Left forelimb (tissue), 1 donor: ENCODE measurements at regions not wholly inside any gene's neighbourhood (a gene's known extent, or its start where the extent isn't known, plus 50 kb on each side); places are given as distances from the start of the nearest gene placed in this dataset.
A peak's percentile ranks its signal among the peaks of the same experiment; 100 is the strongest.
"Not testable (repeated sequence)": the region's sequence is repeated elsewhere in the genome, so short reads cannot be mapped to it uniquely, and the experiment has no call there.

Source experiments
- DNase-seq: peaks from one replicate; pipeline ENCODE4 v3.0.0-alpha.2; 2018; ENCODE audit warnings: low spot score

GRCh38 chr10:9111976-9112375 is 1057.5 kb downstream of the GATA3 start:
- DNase-seq, result no peak

- no peak for DNase-seq
Measured at GRCh38 chr10:9126728-9127127, 1072.2 kb downstream of the GATA3 start.

GRCh38 chr10:9137368-9137767 is 1082.9 kb downstream of the GATA3 start:
- no peak for DNase-seq

GRCh38 chr10:9138829-9139228 is 1084.3 kb downstream of the GATA3 start:
- not testable (repeated sequence) for DNase-seq

- no peak for DNase-seq
Measured at GRCh38 chr10:9140373-9140772, 1085.9 kb downstream of the GATA3 start.

DNA sequence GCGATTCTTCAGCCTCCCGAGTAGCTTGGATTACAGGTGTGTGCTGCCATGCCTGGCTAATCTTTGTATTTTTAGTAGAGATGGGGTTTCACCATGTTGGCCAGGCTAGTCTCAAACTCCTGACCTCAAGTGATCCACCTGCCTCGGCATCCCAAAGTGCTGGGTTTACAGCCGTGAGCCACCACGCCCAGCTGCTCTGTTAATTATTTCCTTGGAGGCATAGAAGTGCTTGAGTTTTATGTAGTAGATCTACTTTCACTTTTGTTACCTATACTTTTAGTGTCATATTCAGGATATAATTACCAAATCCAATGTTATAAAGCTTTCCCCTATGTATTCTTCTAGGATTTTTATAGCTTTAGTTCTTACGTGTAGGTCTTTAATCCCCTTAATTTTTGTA is 1093.0 kb downstream of the GATA3 start:
- no peak for DNase-seq

DNA sequence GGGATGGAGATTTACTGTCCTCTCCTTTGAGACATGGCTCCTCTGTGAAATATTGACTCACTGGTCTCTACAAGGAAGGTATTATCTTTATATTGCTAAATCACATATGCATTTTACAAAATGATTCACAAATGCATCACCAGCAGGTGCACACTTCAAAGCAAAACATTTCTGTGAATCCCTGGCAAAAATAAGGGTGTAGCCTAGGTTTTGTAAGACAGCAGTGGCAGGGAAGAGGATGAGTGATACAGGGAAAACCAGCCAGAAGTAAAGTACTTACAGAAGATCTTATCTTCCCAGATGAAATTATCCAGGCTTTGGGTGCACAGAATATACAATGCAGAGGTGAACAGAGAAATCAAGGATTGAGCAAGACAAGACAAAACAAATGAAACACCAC is 1094.6 kb downstream of the GATA3 start:
- no peak for DNase-seq

GRCh38 chr10:9153057-9153456 is 1098.6 kb downstream of the GATA3 start:
- not testable (repeated sequence) for DNase-seq

- no peak for DNase-seq
Measured at GRCh38 chr10:9157656-9158055, 1103.2 kb downstream of the GATA3 start.

GRCh38 chr10:9158675-9159074 is 1104.2 kb downstream of the GATA3 start:
- DNase-seq, result no peak

DNA sequence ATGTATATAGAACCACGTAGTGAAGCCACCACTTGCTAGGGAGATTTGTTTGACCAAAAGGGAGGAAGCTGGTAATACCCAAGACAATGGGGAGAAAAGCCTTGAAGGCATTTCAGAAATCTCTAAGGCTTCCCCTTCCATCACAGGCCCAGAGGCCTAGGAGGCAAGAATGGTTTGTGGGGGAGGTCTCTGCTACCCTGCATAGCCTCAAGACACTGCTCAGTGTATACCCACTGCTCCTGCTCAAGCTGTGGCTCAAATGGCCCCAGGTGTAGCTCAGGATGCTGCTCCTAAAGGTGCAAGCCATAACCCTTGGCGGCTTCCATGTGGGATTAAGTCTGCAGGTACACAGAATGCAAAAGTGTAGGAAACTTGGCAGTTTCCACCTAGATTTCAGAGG is 1105.8 kb downstream of the GATA3 start:
- no peak for DNase-seq

- no peak for DNase-seq
Measured at GRCh38 chr10:9163699-9164098, 1109.2 kb downstream of the GATA3 start.

GRCh38 chr10:9166770-9167169 is 1112.3 kb downstream of the GATA3 start:
- no peak for DNase-seq

DNA sequence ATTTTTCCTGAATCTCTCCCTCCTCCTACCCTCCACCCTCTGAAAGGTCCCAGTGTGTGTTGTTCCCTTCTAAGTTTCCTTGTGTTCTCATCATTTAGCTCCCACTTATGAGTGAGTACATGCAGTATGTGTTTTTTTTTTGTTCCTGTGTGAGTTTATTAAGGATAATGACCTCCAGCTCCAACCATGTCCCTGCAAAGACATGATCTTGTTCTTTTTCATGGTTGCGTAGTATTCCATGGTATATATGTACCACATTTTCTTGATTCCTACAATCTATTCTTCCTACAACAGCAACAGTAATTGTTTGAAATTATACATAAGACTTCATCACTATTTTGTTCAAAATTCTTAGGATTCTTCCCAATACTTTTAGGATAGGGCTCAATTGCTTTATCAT is 1117.8 kb downstream of the GATA3 start:
- DNase-seq, result no peak

- no peak for DNase-seq
Measured at GRCh38 chr10:9175200-9175599, 1120.7 kb downstream of the GATA3 start.

- not testable (repeated sequence) for DNase-seq
Measured at GRCh38 chr10:9183197-9183880, 1128.9 kb downstream of the GATA3 start.

DNA sequence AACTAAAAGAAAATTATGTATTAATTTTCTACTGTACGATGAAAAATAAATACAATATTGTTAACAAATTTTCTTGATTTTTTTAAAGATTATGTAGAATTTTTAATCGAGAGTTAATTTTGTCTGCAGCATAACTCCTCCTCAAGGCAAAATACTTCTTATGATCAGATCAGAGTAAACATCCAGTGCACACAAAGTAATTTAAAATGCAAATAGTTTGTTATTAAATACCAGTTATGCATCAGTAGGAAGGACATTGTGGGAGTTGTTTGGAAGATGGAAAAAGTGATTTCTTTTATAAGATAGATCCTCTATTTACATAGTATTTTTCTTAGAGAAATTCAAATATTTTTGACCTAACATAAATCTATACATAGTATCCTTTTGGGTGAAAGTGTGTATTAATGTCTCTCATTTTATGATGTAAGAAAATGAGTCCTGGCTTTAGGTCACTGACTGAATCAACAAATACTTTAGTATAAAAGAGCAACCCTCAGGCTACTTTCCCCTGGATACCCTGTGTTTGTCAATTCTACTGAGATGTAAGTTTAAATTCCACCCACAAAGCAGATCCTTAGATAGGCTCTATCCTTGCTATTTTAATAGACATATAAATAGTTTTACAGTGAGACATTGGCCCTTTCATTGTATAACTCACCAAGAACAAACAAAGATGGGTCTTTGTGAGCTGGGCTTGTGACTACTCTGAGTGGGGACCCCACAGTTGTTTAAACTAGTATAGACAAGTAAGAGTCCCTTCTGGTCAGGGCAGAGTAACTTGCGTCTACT is 1133.7 kb downstream of the GATA3 start:
- no peak for DNase-seq

GRCh38 chr10:9189448-9189847 is 1135.0 kb downstream of the GATA3 start:
- no peak for DNase-seq

GRCh38 chr10:9193120-9193519 is 1138.6 kb downstream of the GATA3 start:
- DNase-seq, result no peak

- DNase-seq, result no peak
Measured at GRCh38 chr10:9195385-9195784, 1140.9 kb downstream of the GATA3 start.

- no peak for DNase-seq
Measured at GRCh38 chr10:9198611-9199010, 1144.1 kb downstream of the GATA3 start.

GRCh38 chr10:9205558-9205957 is 1151.1 kb downstream of the GATA3 start:
- DNase-seq, result no peak

DNA sequence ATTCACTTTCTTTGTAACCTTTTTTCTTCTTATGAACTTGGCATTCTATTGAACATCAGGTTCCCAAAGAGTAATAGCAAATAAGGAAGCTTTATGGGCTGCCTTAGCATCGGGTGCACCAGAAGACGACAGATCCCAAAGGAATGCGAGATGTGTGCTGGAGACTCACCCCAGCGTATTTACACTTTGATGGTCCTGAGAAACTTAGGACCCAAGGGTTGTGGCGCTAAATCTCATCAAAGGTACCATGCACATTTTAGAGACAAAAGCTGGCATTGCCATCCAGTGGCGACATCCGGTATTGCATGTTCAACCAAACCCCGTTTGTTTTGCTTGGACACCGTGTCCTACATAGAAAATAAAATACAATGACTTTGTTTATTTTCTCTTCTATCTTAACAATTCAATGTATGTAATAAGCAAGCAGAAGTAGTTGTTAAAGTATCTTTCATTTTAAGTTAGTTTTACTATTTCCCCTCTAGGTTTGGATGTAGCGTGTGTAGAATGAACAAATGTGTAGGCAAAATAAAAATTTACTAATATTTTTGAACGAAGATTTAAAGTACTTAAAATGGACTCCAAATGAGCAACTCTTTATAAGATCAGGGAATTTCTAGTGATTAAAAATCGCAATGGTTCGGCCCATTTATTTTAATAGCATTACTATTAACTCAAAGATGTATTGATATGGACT is 1154.8 kb downstream of the GATA3 start:
- DNase-seq, result peak; percentile 68
